Body of pancreas (tissue), 4 donors: ENCODE measurements at regions not wholly inside any gene's neighbourhood (a gene's known extent, or its start where the extent isn't known, plus 50 kb on each side); places are given as distances from the start of the nearest gene placed in this dataset.

ENCODE experiments used
- POLR2A ChIP-seq, 3 donors: fragments of 450-650 bp; IDR thresholded peaks; one replicate each; pipeline ENCODE4 v1.6.1; 2016; ENCODE audit warnings: antibody characterized with exemption in 3 of 3, mild to moderate bottlenecking in 2 of 3
- TF ChIP-seq, protein P1 (sequence below), 7 experiments: fragments of 450-650 bp in 4 of 7; fragments of 200-600 bp in 3 of 7; sonication (generic) in 3 of 7; IDR thresholded peaks; one replicate each; pipeline ENCODE4 v1.5.1; 2016 to 2019; ENCODE audit warnings: antibody characterized with exemption in 7 of 7

DNA sequence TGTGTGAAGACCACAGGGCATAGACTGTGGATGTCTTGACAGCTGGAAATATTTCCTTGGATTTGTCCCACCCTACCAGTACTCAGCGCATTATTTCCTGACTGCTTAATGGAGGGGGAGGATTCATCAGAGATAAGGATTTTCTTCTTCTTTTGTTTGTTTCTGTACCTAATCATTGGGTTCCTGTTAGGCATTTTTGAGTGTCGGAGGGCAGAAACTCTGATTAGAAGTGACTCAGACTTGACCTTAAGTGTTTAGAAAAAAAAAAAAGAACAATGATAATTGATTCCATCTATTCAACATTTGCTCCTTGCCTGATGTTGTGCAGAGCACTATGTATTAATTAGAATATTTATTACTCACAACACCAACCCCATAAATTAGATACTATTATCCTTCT is 78.5 kb upstream of the SYNPR start:
- TF ChIP-seq POLR2A (IDR thresholded peaks at IDR 0.05) = no peak
- TF ChIP-seq, protein P1, sequence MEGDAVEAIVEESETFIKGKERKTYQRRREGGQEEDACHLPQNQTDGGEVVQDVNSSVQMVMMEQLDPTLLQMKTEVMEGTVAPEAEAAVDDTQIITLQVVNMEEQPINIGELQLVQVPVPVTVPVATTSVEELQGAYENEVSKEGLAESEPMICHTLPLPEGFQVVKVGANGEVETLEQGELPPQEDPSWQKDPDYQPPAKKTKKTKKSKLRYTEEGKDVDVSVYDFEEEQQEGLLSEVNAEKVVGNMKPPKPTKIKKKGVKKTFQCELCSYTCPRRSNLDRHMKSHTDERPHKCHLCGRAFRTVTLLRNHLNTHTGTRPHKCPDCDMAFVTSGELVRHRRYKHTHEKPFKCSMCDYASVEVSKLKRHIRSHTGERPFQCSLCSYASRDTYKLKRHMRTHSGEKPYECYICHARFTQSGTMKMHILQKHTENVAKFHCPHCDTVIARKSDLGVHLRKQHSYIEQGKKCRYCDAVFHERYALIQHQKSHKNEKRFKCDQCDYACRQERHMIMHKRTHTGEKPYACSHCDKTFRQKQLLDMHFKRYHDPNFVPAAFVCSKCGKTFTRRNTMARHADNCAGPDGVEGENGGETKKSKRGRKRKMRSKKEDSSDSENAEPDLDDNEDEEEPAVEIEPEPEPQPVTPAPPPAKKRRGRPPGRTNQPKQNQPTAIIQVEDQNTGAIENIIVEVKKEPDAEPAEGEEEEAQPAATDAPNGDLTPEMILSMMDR (IDR thresholded peaks at IDR 0.05) = no peak
